GM21529 (cell line): ENCODE measurements at regions not wholly inside any gene's neighbourhood (a gene's known extent, or its start where the extent isn't known, plus 50 kb on each side); places are given as distances from the start of the nearest gene placed in this dataset.
A peak's percentile ranks its signal among the peaks of the same experiment; 100 is the strongest.

Experiments
- ATAC-seq: cut with Tn5 transposase; IDR thresholded peaks from one replicate; pipeline ENCODE4 v1.9.1; 2021; ENCODE audit not compliant: unreplicated experiment

DNA sequence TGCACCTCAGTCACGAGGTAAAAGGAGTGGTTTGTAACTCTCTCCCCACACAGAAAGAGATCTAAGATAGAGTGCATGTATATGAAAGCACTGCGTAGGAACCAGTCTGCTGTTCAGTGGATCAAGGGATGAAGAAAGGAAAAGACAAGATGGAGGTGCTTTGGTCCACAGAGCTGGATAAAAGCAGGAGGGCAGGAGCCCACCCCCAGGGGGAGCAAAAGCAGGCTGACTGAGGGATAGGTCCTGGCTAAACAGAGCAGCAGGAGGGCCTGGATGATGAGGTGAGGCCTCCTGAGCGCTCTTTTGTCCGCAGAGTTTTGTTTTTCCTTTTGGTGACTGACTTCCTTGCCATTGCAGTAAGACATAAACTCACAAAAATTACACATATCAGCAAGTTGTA is 293.5 kb upstream of the C9orf72 start:
- no peak for ATAC-seq

DNA sequence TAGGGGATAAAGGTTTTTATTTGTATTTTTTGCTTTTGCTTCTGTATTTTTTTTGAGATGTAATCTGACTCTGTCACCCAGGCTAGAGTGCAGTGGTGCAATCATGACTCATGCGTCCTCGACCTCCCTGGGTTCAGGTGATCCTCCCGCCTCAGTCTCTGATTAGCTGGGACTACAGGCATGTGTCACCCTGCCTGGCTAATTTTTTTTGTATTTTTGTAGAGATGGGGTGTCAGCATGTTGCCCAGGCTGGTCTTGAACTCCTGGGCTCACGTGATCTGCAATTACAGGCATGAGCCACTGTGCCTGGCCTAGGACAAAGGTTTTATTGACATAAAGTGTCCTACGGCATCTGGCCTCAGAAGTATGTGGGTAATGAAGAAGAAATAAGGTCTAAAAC is 297.1 kb upstream of the C9orf72 start:
- no peak for ATAC-seq

DNA sequence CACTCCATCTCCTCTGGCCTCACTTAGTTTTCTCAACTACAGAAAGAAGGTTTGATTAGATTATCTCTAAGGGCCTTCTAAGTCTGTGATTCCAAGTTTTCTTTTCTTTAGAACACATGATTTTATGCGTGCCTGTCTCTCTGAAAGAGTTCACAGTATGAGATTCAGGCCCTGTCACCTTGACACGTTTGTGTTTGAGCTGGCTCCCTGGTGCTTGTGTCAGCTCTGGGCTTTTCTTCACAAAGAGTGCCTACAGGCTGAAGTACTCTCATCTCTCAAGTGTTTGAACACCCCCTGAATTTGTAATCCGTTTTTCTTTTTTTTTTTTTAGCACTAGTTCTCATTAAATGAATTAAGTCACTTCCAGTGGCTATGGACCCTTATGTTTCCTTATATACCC is 306.9 kb upstream of the C9orf72 start:
- no peak for ATAC-seq

DNA sequence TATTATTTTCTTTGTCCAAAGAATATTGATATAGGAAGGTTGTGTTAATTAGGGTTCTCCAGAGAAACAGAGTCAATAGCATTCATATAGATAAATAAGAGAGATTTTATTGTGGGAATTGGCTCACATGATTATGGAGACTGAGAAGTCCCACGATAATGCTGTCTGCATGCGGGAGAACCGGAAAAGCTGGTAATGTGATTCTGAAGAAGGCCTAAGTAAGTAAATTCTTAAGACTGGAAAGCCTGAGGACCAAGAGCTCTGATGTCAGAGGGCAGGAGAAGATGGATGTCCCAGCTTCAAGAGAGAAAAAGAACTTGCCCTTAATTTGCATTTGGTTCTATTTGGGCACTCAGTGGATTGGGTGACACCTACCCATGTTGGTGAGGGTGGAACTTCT is 307.4 kb upstream of the C9orf72 start:
- no peak for ATAC-seq

DNA sequence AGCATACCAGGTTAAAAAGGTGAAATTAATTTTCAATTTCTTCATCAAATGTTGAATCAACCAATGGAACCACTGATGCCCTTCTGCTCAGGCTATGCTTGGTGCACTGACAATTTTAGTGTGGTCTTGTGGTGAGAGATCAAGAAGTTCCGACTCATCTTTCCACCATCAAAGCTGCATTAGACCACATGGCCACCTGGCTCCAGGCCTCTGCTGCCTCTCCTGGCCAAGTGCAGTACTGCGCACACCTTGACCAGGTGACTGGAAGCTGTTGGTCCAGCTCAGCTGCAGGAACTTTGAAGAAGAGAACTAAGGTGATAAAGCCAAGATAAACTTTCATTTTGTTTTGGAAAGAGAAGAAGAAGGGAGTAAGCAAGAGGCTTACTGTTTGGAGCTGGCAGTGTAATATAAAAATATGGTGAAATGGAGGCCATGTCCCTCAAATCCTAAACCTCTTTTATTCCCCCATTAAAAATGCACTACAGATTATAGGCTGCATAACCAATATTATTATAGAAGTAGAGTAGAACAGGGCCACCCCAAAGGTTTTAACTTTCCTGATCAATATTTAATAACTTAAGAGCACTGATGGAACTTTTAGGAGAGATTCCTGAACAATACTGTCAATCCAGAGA is 315.5 kb upstream of the C9orf72 start:
- peak; percentile 98 for ATAC-seq

DNA sequence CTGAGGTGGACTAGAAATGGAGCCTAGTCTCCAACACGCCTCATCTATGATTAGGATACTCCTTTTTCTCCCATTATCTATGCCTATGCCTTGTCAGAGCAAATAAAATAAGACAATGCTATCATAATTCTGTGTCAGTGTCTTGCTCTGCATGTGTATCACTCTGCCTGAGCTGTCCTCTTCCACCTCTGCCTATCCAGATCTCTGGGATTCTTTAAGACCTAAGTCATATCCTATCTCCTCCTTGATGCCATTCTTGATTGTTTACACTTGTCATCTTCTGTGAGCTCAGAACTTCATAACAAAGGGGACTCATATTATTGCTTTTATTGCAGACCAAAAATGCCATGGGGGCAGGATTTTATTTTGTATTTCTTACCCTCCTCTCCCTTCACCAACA is 351.2 kb upstream of the C9orf72 start:
- ATAC-seq, result no peak

DNA sequence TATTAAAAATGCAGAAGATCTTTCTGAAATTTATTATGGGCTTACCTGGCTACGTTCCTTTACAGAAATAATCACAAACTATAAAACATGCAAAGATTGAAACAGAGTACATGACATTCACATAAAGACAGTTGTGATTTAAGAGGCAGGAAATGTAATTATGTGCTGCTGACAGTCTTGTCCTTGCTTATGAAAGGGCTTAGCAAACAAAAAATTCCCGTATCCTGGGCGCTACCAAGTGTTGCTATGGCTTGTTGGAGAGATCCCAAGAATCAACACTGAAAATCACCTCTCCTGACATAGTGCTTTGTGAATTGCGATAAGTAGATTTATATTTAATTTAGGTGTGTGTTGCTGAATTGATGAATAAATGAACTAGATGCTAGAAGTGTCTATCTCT is 352.5 kb upstream of the C9orf72 start:
- no peak for ATAC-seq

DNA sequence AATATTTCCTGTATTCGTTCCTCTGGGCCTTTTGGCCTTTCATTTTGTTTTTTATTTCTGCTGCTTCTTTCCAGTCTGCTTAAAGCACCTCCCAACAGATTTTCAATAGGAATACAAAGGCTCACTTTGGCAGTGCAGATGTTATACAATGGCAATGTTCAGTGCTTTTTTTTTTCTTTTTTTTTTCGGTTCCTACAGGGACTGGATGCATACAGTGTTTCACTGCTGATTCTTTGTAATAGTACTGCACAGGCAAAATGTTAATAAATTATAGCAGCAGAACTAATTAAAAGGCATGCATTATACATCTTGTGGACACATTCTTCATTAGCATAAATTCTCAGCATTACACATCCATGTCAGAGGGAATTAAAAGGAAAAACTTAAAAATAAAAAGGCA is 356.6 kb upstream of the C9orf72 start:
- ATAC-seq, result no peak

DNA sequence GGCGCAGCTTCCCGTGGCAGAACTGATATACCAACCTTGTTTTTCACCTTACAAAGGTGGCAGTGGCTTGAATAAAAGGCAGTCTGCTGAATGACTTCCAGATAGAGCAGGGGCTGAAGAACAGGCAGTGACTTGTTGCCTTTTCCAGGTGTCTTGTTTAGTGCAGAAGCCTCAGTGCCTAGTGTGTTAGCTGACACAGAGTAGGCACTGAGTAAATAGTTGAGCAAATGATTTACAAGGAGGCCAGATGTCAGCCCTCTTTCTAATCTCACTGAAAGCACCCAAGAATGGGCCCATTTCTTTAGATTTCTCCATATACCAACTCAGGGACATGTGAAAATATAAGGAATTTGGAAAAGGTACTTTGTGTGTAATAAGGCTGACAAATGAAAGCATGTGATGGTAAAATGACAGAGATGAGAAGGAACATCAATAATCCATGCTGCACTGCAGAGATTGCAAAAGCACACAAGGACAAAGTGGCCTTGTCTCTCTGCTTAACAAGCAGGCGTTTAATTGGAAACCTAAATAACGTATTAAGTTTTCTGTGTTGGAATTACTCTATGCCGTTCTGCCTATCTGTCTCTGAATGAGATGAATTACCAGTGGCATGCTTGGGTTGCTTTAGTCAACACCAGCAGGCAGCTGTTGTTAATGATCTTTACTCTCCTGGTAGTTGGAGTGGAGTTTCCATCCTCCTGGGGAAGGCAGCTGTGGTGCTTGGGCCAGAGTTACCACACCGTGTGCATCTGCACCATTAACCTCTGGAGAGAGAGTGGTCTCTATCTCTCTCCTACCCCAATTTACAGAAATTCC is 360.1 kb upstream of the C9orf72 start:
- ATAC-seq, result no peak

DNA sequence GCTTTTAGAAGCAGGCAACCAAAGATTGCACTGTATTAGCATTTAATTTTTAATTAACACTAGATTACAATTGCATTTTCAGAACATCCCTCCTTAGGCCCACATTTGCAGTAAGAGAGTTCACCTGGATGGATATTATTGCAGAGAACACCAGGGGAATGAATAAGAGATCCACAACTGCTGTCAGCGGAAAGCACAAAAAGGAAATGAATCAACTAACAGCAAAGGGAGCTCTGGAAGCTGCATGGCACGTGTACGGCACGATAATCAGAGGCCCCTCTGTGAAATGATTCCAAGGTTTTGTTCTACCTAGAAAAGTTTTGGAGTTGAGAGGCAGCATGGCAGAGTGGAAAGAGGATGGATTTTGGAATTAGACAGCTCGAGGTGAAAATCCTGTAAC is 361.2 kb upstream of the C9orf72 start:
- ATAC-seq, result no peak

DNA sequence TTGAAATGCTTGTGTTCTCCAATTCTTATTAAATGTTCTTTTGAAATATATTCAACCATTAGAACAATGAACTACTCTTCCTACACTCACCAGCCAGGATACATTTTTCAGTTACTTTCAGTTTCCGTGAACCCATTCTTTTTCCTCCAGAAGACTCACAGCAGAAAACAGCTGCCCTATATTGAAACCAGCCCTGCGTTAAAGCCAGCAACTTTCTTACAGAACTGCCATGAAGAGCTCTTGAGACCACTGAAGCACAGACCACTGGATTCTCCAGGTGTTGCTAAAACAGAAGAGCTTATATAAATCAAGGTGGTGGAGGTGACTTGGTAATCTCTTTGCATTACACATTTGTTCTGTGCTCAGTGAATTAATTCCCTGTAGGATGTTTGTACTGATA is 365.9 kb upstream of the C9orf72 start:
- no peak for ATAC-seq

DNA sequence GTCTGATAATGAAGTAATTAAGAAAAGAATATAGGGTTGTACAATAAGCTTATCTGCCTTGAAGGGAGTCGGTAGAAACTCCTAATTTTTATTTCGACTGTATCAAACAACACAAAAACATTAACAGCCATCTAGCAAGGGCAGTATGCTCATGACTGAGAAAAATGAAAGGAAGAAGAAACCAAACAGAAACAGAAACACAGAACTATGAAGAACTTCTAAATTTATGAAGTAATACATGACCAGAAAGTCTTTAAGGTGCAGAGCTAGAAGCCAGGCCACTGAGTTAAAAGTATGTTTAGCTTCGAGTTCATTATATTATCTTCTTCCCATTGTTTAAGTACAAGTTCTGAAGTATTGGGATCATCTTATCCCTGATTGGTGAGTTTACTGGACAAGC is 367.3 kb upstream of the C9orf72 start:
- ATAC-seq, result no peak

DNA sequence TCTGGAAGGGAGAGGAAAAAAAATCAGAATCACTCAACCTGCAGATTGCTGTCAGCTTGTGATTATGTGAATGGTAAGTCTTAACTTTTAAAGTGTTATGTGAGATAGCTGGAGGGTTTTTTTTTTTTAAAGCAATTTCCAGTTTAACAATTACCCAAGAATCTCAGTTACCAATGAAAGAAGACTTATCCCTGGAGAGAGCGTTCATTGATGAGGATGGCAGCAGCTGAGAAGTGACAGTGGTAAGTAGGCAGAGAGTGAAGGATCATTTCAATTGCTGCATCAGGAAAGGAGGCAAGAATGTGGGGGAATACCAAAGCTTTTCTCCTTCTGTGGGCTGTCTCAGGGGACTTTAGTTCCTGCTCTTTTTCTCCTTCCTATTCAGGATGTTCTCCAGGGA is 370.2 kb upstream of the C9orf72 start:
- no peak for ATAC-seq

DNA sequence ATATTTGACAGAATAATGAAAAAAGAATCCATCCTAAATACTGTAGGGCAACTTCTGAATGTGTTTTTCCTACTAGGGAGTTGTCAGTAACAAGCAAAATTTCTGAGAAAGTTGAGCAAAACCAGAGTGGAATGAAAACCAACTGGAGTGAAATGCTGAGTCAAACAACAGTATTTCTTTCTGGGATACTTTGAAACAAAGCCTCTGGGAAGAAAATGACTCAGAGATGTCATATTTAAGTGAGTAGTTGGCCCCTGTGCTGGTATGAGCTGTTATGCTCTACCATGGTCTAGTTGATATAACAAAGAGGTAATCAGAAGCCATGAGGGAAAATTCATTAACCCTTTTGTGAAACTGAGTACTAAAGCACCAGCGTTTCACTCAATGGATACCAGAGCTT is 372.1 kb upstream of the C9orf72 start:
- no peak for ATAC-seq

DNA sequence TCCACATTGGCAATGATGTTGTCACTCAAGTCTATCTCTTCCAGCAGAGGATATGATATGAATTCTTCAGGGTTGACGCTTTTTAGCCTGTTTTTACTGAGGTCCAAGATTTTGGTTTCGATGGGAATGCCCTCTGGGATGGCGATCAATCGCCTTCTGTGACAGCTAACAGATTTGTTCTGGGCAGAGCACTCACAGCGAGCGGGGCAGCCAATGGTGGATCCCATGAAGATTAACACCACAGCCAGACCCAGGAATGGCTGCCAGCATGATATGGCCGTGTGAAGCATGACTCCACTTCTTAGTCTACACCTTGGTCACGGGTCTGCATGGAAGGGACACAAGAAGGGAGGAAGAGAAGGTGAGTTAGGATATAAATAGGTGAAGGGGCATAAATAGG is 377.1 kb upstream of the C9orf72 start:
- ATAC-seq, result no peak

DNA sequence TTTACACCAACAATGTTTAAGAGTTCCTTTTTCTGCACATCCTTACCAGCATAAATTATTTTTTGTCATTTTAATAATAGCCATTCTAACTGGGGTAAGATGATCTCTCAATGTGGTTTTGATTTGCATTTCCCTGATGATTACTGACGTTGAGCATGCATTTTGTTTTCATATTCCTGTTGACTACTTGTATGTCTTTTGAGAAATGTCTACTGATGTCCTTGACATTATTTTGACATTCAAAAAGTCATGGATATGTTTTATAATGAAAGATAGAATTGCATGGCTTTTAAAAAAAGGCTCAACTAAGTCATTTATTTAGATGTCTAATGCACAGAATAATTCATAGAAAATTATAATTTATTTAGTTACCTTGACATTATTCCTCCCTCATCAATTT is 381.6 kb upstream of the C9orf72 start:
- ATAC-seq, result no peak

DNA sequence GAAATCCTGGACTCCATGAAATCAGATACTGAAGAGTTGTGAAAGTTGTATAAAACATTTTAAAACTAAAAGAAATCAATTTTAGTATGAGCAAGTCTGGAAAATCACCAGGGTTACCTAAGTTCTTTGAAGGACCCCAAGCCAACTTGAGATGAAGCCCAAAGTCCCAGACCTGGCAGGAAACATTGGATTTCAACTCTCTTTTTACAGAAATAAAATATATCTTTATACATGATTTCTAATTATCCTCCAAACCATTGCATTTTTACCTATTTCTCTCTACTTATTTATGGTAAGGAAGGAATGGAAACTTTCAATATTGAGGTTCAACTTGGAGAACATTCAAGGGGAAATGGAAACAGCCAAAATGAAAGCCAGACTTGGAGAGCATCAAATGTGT is 390.6 kb upstream of the C9orf72 start:
- ATAC-seq, result no peak

DNA sequence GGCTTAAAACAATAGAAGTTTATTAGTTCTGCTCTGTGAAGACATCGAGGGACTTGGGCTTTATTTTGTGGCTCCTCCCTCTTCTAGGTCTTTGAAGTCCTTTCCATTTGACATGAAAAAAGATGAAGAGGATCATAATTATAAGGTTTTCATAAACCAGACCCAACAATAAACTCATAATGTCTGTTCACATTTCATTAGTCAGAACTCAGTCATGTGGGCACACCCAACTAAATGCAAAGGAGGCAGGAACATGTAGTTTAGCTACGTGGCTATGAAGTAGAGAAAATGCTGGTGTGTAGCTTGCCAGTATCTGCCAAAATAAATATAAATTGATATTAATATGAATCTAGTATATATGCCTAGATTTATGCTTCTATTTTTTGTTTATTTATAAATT is 393.9 kb upstream of the C9orf72 start:
- ATAC-seq, result no peak

DNA sequence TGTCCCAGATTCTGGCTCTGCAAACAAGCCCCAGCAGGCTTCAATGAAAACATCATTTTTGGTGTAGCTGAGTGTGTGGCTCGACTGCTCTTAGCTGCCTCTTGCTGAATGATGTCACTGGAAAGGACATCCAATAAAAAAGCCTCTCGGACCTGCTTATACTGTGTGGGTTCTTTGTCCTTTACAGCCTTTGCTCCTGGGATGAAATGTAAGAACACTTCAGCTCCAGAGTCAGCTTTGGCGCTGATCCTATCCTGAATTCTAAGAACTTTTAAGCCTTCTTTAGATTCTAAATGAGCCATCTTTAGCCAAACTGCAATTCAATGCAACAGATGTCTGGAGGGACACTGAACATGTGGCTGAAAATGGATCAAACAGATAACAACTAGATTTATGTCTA is 404.6 kb upstream of the C9orf72 start:
- ATAC-seq, result no peak

DNA sequence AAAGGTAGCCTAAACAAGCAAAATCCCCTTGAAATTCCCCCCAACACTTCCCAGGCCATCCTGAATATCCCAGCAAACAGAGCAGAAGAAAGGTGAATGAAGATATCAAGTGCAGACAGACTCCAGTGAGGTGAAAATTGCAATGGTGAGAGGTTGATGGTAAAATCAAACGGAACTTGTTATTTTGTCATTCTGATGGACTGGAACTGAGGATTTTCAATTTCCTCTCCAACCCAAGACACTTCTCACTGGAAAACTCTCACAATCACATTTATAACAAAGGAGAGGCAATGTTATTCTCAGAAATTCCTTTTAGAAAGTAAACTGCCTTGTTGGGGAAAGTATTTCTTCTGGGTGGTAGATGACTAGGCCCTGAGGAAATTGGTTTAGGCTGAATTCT is 412.4 kb upstream of the C9orf72 start:
- no peak for ATAC-seq

DNA sequence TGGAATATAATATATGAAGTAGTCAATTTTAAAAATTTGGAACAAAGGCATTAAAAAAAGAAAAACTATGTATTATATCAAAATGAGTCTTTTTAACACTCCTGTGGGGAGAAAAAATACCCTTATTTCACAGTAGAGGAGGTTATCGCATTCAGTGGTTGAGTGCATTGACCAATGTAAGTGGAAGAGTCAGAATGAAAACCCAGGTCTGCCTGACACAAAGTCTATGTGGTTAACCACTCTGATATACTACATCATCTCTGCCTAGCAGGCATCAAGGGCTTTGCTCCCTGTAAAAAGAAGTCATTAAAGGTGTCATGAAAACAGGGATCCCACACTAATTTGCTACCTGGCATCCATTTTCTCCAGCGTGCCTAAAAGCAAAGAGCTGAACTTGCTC is 417.2 kb upstream of the C9orf72 start:
- no peak for ATAC-seq

DNA sequence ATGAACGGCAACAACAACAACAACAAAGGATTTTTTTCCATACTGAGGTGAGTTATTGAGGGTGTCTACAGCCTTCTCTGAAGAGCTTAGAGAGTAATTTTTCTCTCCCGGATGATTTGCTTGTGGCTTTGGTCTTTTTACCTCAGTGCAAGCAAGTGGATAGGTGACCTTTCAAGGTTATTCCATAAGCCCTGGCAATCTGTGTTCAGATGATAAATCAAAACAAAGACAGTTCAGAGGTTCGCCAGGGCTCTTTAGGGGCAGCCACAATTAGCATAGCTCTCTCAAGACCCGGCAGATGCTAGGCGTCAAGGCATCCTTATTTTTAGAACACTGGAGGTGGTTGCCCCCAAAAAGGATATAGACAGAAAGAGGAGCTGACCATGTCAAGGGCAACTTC is 417.9 kb upstream of the C9orf72 start:
- ATAC-seq, result no peak

DNA sequence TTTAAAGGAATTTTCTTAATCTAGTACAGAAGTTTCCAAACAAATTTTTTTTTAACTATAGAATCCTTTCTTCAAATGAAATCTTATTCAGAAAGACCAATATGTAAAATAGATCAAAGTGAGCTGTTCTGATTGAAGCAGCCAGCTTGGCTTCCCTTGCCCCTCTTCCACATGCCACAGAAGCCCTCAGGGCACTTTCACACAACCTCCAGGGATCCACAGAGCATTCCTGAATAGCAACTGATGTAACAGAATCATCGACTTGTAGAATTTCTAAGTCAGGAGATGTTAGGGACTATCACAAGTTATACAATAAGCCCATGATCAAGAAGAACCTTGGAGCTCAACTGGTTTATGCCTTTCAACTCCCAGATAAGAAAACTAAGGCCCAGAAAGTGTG is 427.8 kb upstream of the C9orf72 start:
- no peak for ATAC-seq
